IPS-18c (cell line): ENCODE measurements at regions not wholly inside any gene's neighbourhood (a gene's known extent, or its start where the extent isn't known, plus 50 kb on each side); places are given as distances from the start of the nearest gene placed in this dataset.

Source experiments
- H3K4me3 ChIP-seq: 2 replicates; pipeline ENCODE4 v1.7.0; 2013; ENCODE audit warnings: low read depth, mild to moderate bottlenecking, low read length, moderate library complexity; ENCODE audit not compliant: insufficient read depth
- H3K9me3 ChIP-seq: one replicate; pipeline ENCODE4 v1.6.1; 2013; ENCODE audit warnings: mild to moderate bottlenecking, low read length, moderate library complexity; ENCODE audit not compliant: control insufficient read depth, insufficient read depth

- Histone ChIP-seq H3K4me3 (no peak overlapping the region), H3K9me3 (no peaks in the 10 kb centered on the region)
Observed at GRCh38 chr4:81904121-81904520, 432.4 kb upstream of the RASGEF1B start.

- H3K9me3 ChIP-seq = no peaks in the 10 kb centered on the region
- H3K4me3 ChIP-seq = no peak overlapping the region
Observed at GRCh38 chr4:81903212-81903611, 431.5 kb upstream of the RASGEF1B start.

- Histone ChIP-seq H3K9me3 (no peaks in the 10 kb centered on the region), H3K4me3 (no peak overlapping the region)
Observed at GRCh38 chr4:81898862-81899504, 427.3 kb upstream of the RASGEF1B start.

GRCh38 chr4:81896936-81897335 lies 425.2 kb upstream of the RASGEF1B start:
- Histone ChIP-seq H3K9me3 (no peaks in the 10 kb centered on the region), H3K4me3 (no peak overlapping the region)

- H3K9me3 ChIP-seq = no peaks in the 10 kb centered on the region
- H3K4me3 ChIP-seq = no peak overlapping the region
Observed at GRCh38 chr4:81891005-81891996, 419.6 kb upstream of the RASGEF1B start.

GRCh38 chr4:81884986-81885385 lies 413.3 kb upstream of the RASGEF1B start:
- no peaks in the 10 kb centered on the region for H3K9me3 ChIP-seq

GRCh38 chr4:81883530-81884450 lies 412.1 kb upstream of the RASGEF1B start:
- Histone ChIP-seq H3K9me3 (no peaks in the 10 kb centered on the region), H3K4me3 (no peak overlapping the region)

More at GRCh38 chr4:81884986-81885385, 413.3 kb upstream of the RASGEF1B start:
- no peak overlapping the region for H3K4me3 ChIP-seq

GRCh38 chr4:81883004-81883403 lies 411.3 kb upstream of the RASGEF1B start:
- no peaks in the 10 kb centered on the region for H3K9me3 ChIP-seq
- H3K4me3 ChIP-seq = no peak overlapping the region

GRCh38 chr4:81881855-81882621 lies 410.3 kb upstream of the RASGEF1B start:
- Histone ChIP-seq H3K9me3 (no peaks in the 10 kb centered on the region), H3K4me3 (no peak overlapping the region)

GRCh38 chr4:81876106-81876505 lies 404.4 kb upstream of the RASGEF1B start:
- Histone ChIP-seq H3K4me3 (no peak overlapping the region), H3K9me3 (no peaks in the 10 kb centered on the region)

- Histone ChIP-seq H3K4me3 (no peak overlapping the region), H3K9me3 (no peaks in the 10 kb centered on the region)
Observed at GRCh38 chr4:81874661-81875515, 403.2 kb upstream of the RASGEF1B start.

GRCh38 chr4:81870275-81870674 lies 398.6 kb upstream of the RASGEF1B start:
- H3K9me3 ChIP-seq = no peaks in the 10 kb centered on the region

GRCh38 chr4:81860111-81860510 lies 388.4 kb upstream of the RASGEF1B start:
- H3K9me3 ChIP-seq = no peaks in the 10 kb centered on the region
- H3K4me3 ChIP-seq = no peak overlapping the region

More at GRCh38 chr4:81870275-81870674, 398.6 kb upstream of the RASGEF1B start:
- no peak overlapping the region for H3K4me3 ChIP-seq

GRCh38 chr4:81854406-81854805 lies 382.7 kb upstream of the RASGEF1B start:
- no peak overlapping the region for H3K4me3 ChIP-seq
- no peaks in the 10 kb centered on the region for H3K9me3 ChIP-seq

GRCh38 chr4:81852031-81852715 lies 380.5 kb upstream of the RASGEF1B start:
- Histone ChIP-seq H3K9me3 (no peaks in the 10 kb centered on the region), H3K4me3 (no peak overlapping the region)
